ENCODE measurements at regions not wholly inside any gene's neighbourhood (a gene's known extent, or its start where the extent isn't known, plus 50 kb on each side); places are given as distances from the start of the nearest gene placed in this dataset.

DNA sequence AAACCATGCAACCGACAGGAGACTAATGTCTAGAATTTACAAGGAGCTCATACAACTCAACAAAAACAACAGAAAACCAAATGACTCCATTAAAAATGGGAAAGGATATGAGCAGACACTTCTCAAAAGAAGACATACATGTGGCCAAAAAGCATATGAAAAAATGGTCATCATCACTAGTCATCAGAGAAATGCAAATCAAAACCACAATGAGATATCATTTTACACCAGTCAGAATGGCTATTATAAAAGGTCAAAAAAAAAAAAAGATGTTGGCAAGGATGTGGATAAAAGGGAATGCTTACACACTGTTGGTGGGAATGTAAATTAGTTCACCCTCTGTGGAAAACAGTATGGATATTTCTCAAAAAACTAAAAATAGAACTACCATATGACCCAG is 50.5 kb upstream of the CHRDL1 start:
- no peak for DNase-seq (ENCODE audit: insufficient read length, low spot score)
- TF ChIP-seq SPI1 (IDR thresholded peaks at IDR 0.05; ENCODE audit: low read depth, low read length), result no peak
- no peak for TF ChIP-seq TAF1 (IDR thresholded peaks at IDR 0.05; ENCODE audit: low read depth, low read length)
- no peak for TF ChIP-seq PAX5 (IDR thresholded peaks at IDR 0.05; ENCODE audit: insufficient read depth, low read length, severe bottlenecking)
- no peak for TF ChIP-seq POU2F2 (IDR thresholded peaks at IDR 0.05; ENCODE audit: low read depth, low read length)
- TF ChIP-seq POLR2A (IDR thresholded peaks at IDR 0.05; ENCODE audit: low read depth, low read length), result no peak
- TF ChIP-seq POLR2AphosphoS5 (IDR thresholded peaks at IDR 0.05; ENCODE audit: low read depth, low read length), result no peak
- no peak for FAIRE-seq

Measured in GM12891 (cell line).